Ishikawa (cell line): ENCODE measurements at regions not wholly inside any gene's neighbourhood (a gene's known extent, or its start where the extent isn't known, plus 50 kb on each side); places are given as distances from the start of the nearest gene placed in this dataset.

Experiments
- CEBPB ChIP-seq: IDR thresholded peaks from 2 replicates; pipeline ENCODE4 v1.6.1; 2012
- CREB1 ChIP-seq: IDR thresholded peaks from 2 replicates; pipeline ENCODE4 v1.6.1; 2012; ENCODE audit warnings: low read depth
- EGR1 ChIP-seq: IDR thresholded peaks from 2 replicates; pipeline ENCODE4 v1.6.1; 2012
- EP300 ChIP-seq: IDR thresholded peaks from 2 replicates; pipeline ENCODE4 v1.6.1; 2012; ENCODE audit warnings: borderline replicate concordance
- FOXM1 ChIP-seq: IDR thresholded peaks from 2 replicates; pipeline ENCODE4 v1.6.1; 2012; ENCODE audit warnings: low read depth, borderline replicate concordance
- RAD21 ChIP-seq: IDR thresholded peaks from 2 replicates; pipeline ENCODE4 v1.6.1; 2012; ENCODE audit warnings: low read depth
- TAF1 ChIP-seq: IDR thresholded peaks from 2 replicates; pipeline ENCODE4 v1.6.1; 2012; ENCODE audit warnings: low read depth, mild to moderate bottlenecking
- TCF12 ChIP-seq: IDR thresholded peaks from 2 replicates; pipeline ENCODE4 v1.6.1; 2012; ENCODE audit warnings: low read depth
- TEAD4 ChIP-seq: IDR thresholded peaks from 2 replicates; pipeline ENCODE4 v1.6.1; 2012
- ZBTB7A ChIP-seq: IDR thresholded peaks from 2 replicates; pipeline ENCODE4 v1.6.1; 2012; ENCODE audit warnings: low read depth
- TF ChIP-seq, protein P1 (sequence below): IDR thresholded peaks from 2 replicates; pipeline ENCODE4 v1.6.1; 2012; ENCODE audit warnings: low read depth, mild to moderate bottlenecking
- TF ChIP-seq, protein P2 (sequence below): IDR thresholded peaks from 2 replicates; pipeline ENCODE4 v1.6.1; 2012
- TF ChIP-seq, protein P3 (sequence below): IDR thresholded peaks from 2 replicates; pipeline ENCODE4 v1.6.1; 2012

DNA sequence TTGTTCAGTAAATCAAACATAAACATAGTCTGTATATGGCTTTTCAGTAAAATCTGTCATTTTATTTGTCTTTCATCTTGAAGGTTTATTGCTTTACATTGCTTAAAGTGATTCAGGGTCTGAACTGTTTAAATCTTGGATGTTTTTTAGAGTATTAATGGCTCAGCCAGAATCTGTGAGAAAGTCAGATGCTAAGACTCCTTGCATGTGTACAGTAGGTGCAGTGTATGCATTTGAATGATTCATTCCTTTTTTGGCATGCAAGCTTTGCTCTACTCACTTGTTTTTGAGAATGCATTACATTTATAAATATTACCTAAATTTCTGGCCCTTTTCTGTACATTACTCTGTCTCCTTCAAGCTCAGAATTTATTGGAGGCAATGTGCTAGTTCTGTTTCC lies 271.0 kb upstream of the RIOK2 start:
- TF ChIP-seq RAD21 = no peak
- no peak for TF ChIP-seq EGR1
- TF ChIP-seq, protein P1, sequence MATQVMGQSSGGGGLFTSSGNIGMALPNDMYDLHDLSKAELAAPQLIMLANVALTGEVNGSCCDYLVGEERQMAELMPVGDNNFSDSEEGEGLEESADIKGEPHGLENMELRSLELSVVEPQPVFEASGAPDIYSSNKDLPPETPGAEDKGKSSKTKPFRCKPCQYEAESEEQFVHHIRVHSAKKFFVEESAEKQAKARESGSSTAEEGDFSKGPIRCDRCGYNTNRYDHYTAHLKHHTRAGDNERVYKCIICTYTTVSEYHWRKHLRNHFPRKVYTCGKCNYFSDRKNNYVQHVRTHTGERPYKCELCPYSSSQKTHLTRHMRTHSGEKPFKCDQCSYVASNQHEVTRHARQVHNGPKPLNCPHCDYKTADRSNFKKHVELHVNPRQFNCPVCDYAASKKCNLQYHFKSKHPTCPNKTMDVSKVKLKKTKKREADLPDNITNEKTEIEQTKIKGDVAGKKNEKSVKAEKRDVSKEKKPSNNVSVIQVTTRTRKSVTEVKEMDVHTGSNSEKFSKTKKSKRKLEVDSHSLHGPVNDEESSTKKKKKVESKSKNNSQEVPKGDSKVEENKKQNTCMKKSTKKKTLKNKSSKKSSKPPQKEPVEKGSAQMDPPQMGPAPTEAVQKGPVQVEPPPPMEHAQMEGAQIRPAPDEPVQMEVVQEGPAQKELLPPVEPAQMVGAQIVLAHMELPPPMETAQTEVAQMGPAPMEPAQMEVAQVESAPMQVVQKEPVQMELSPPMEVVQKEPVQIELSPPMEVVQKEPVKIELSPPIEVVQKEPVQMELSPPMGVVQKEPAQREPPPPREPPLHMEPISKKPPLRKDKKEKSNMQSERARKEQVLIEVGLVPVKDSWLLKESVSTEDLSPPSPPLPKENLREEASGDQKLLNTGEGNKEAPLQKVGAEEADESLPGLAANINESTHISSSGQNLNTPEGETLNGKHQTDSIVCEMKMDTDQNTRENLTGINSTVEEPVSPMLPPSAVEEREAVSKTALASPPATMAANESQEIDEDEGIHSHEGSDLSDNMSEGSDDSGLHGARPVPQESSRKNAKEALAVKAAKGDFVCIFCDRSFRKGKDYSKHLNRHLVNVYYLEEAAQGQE = no peak
- no peak for TF ChIP-seq CREB1
- TF ChIP-seq, protein P2, sequence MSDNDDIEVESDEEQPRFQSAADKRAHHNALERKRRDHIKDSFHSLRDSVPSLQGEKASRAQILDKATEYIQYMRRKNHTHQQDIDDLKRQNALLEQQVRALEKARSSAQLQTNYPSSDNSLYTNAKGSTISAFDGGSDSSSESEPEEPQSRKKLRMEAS = no peak
- TF ChIP-seq TAF1 = no peak
- no peak for TF ChIP-seq ZBTB7A
- TF ChIP-seq, protein P3, sequence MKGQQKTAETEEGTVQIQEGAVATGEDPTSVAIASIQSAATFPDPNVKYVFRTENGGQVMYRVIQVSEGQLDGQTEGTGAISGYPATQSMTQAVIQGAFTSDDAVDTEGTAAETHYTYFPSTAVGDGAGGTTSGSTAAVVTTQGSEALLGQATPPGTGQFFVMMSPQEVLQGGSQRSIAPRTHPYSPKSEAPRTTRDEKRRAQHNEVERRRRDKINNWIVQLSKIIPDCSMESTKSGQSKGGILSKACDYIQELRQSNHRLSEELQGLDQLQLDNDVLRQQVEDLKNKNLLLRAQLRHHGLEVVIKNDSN = no peak
- TF ChIP-seq EP300 = no peak
- TF ChIP-seq TCF12 = no peak
- no peak for TF ChIP-seq CEBPB
- TF ChIP-seq FOXM1 = no peak
- TF ChIP-seq TEAD4 = no peak
